ENCODE measurements at regions not wholly inside any gene's neighbourhood (a gene's known extent, or its start where the extent isn't known, plus 50 kb on each side); places are given as distances from the start of the nearest gene placed in this dataset.

DNA sequence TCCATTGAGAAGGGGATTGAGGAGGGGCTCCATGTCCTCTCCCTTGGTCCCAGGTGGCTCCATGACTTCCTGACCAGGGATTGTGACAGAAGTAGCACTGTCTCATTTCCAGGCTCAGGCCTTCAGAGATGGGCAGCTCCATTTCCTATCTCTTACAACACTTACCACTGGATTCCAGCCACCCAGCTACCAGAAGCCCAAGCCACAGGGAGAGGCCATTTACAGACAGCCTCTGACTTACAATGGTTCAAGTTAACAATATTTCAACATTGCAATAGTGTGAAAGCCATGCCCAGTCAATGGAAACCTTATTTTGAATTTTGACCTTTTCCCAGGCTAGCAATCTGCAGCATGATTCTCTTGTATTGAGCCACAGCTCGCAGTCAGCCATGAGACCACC lies 164.9 kb upstream of the AGAP1 start:
- no peaks in the 10 kb centered on the region for H3K27me3 Mint-ChIP-seq (ENCODE audit: unreplicated experiment)
- no peaks in the 10 kb centered on the region for H3K36me3 Mint-ChIP-seq (ENCODE audit: unreplicated experiment)
- no peak for DNase-seq
- TF ChIP-seq, protein P1, sequence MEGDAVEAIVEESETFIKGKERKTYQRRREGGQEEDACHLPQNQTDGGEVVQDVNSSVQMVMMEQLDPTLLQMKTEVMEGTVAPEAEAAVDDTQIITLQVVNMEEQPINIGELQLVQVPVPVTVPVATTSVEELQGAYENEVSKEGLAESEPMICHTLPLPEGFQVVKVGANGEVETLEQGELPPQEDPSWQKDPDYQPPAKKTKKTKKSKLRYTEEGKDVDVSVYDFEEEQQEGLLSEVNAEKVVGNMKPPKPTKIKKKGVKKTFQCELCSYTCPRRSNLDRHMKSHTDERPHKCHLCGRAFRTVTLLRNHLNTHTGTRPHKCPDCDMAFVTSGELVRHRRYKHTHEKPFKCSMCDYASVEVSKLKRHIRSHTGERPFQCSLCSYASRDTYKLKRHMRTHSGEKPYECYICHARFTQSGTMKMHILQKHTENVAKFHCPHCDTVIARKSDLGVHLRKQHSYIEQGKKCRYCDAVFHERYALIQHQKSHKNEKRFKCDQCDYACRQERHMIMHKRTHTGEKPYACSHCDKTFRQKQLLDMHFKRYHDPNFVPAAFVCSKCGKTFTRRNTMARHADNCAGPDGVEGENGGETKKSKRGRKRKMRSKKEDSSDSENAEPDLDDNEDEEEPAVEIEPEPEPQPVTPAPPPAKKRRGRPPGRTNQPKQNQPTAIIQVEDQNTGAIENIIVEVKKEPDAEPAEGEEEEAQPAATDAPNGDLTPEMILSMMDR (IDR thresholded peaks at IDR 0.05; ENCODE audit: partially characterized antibody, unreplicated experiment): no peak
- H3K9me3 Mint-ChIP-seq (ENCODE audit: unreplicated experiment): peaks cover 2% of the 10 kb centered on the region
- no peak overlapping the region for H3K4me3 Mint-ChIP-seq (ENCODE audit: unreplicated experiment)
- peaks cover 17% of the 10 kb centered on the region for H3K4me1 Mint-ChIP-seq (ENCODE audit: low read depth, unreplicated experiment)
- no peak overlapping the region for H3K27ac Mint-ChIP-seq (ENCODE audit: unreplicated experiment)

DNA sequence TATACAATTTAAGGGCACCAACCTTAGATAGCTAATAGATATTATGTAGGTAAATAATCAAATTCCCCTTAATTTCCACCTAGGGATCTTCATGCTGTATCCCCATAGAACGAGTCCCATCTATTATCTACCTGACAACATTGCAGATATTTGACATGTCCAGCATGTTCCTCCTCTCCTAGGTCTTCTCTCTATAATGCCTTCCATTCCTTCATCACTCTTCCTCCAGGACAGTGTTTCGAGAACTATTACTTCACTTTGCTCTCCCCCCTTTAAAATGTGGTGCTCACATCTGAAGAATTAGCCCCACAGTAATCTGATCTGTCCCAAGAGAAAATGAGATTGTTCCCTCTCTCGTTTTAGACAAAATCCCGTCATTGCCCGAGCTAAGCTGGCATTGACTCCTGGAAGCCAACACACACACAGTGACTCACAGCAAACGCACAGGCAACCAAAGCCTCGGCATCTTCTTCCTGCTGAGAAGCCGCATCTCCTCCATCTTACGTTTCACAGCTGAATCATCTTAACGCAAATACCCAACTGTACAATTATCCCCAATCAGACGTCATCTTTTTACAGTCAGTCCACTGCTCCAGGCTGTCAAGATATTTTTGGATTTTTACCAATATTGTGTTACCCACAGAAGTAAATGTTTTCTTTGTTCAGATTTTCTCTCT lies 162.9 kb upstream of the AGAP1 start:
- Mint-ChIP-seq H3K9me3 (ENCODE audit: unreplicated experiment) (peaks cover 2% of the 10 kb centered on the region), H3K27me3 (ENCODE audit: unreplicated experiment) (no peaks in the 10 kb centered on the region), H3K27ac (ENCODE audit: unreplicated experiment) (no peak overlapping the region), H3K36me3 (ENCODE audit: unreplicated experiment) (peaks cover 11% of the 10 kb centered on the region), H3K4me1 (ENCODE audit: low read depth, unreplicated experiment) (peaks cover 14% of the 10 kb centered on the region), H3K4me3 (ENCODE audit: unreplicated experiment) (no peak overlapping the region)
- TF ChIP-seq, protein P1 (IDR thresholded peaks at IDR 0.05; ENCODE audit: partially characterized antibody, unreplicated experiment): no peak
- no peak for DNase-seq

DNA sequence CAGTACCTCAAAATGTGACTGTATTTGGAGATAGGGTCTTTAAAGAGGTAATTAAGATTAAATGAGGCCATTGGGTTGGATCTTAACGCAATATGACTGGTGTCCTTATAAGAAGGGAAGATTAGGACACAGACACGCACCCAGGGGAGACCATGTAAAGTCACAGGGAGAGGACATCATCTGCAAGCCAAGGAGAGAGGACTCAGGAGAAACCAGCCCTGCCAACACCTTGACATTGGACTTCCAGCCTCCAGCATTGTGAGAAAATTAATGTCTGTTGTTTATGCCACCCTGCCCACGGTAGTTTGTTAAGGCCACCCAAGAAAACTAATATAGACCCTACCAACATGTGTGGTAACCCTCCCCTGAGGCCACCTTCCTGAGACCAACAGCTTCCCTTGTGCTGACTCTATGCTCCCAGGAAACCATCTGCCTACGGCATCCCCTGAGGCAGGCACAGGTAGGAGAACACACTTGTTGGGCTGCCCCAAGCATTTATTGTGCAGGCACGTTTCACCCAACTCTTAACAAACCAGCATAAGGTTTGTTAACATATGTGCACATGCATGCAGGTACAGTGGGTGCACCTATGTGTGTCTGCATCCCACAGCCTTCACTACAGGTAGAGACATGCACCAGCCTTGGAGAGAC lies 161.5 kb upstream of the AGAP1 start:
- Mint-ChIP-seq H3K27me3 (ENCODE audit: unreplicated experiment) (no peaks in the 10 kb centered on the region), H3K36me3 (ENCODE audit: unreplicated experiment) (peaks cover 16% of the 10 kb centered on the region), H3K4me3 (ENCODE audit: unreplicated experiment) (no peak overlapping the region), H3K4me1 (ENCODE audit: low read depth, unreplicated experiment) (peaks cover 14% of the 10 kb centered on the region), H3K27ac (ENCODE audit: unreplicated experiment) (no peak overlapping the region), H3K9me3 (ENCODE audit: unreplicated experiment) (peaks cover 2% of the 10 kb centered on the region)
- TF ChIP-seq, protein P1 (IDR thresholded peaks at IDR 0.05; ENCODE audit: partially characterized antibody, unreplicated experiment): no peak
- DNase-seq: no peak

DNA sequence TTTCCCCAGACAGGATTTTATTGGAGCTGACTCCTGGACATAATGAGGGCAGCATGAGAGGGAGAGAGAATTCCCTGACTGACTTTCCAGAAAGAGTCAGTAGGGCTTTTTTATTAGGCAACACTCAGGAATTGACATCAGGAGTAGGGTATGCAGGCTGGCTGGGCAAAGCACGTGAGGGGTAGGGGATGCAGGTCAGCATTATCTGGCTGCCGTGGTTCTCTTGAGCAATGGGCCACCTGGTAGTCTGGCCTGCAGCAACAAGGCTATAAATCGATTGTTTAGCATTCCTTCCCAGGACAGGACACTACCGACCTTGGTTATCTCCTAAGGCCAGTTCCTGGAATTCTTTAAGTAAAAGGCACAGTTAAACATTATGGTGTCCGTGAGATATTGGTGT lies 160.8 kb upstream of the AGAP1 start:
- Mint-ChIP-seq H3K27me3 (ENCODE audit: unreplicated experiment) (no peaks in the 10 kb centered on the region), H3K27ac (ENCODE audit: unreplicated experiment) (no peak overlapping the region), H3K36me3 (ENCODE audit: unreplicated experiment) (peaks cover 22% of the 10 kb centered on the region), H3K4me3 (ENCODE audit: unreplicated experiment) (no peak overlapping the region), H3K4me1 (ENCODE audit: low read depth, unreplicated experiment) (peaks cover 14% of the 10 kb centered on the region), H3K9me3 (ENCODE audit: unreplicated experiment) (peaks cover 2% of the 10 kb centered on the region)
- DNase-seq: no peak
- TF ChIP-seq, protein P1 (IDR thresholded peaks at IDR 0.05; ENCODE audit: partially characterized antibody, unreplicated experiment): no peak

DNA sequence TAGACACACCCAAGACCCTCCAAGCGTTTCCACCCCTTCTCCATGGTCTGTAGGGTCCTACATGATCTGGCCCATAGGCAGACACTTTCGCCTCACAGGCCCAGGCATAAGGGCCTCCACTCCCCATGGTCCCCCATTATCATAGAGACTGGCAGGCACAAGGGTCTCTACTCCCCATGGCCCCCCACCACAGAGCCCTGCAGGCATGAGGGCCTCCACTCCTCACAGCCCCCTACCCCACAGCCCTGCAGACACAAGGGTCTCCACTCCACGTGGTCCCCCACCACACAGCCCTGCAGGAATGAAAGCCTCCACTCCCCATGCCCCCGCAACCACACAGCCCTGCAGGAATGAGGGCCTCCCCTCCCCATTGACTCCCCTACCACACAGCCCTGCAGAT lies 159.7 kb upstream of the AGAP1 start:
- peaks cover 5% of the 10 kb centered on the region for H3K4me1 Mint-ChIP-seq (ENCODE audit: low read depth, unreplicated experiment)
- peaks cover 29% of the 10 kb centered on the region for H3K36me3 Mint-ChIP-seq (ENCODE audit: unreplicated experiment)
- H3K27ac Mint-ChIP-seq (ENCODE audit: unreplicated experiment): no peak overlapping the region
- H3K4me3 Mint-ChIP-seq (ENCODE audit: unreplicated experiment): no peak overlapping the region
- H3K27me3 Mint-ChIP-seq (ENCODE audit: unreplicated experiment): peaks cover 2% of the 10 kb centered on the region
- TF ChIP-seq, protein P1 (IDR thresholded peaks at IDR 0.05; ENCODE audit: partially characterized antibody, unreplicated experiment): no peak
- H3K9me3 Mint-ChIP-seq (ENCODE audit: unreplicated experiment): peaks cover 5% of the 10 kb centered on the region
- no peak for DNase-seq
